ENCODE measurements at regions not wholly inside any gene's neighbourhood (a gene's known extent, or its start where the extent isn't known, plus 50 kb on each side); places are given as distances from the start of the nearest gene placed in this dataset.

GRCh38 chr5:125194883-125195282 is 448.4 kb upstream of the ZNF608 start:
- ATAC-seq (no peak), DNase-seq (ENCODE audit: low spot score) (no peak)

DNA sequence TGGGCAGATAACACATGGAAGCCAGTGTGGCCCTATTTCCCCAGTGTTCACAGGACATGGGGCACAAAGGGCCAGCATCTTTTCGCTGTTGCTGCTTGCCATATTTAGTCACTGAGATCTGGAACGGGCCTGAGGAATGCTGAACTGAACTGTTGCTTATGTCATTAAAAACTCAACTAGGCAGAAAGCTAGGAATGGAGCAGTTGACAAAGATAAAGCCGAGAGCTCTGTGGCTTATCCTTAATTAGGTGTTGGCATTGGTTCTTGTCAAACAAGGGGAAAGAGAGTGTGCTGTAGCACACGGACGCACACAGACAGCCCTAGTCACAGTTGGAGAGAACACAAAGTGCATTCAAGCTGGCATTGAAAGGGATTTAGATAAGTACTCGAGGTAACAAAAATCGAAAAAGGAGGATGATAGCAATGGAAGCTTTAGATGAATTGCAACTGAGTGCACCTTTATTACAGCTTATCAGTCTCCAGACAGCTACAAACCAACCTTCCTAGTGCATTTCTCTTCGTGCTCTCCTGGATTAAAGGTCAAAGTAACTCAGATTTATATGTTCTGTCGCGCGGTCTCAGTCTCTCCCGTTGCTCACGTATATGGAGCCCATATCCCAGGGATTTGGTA is 450.2 kb upstream of the ZNF608 start:
- ATAC-seq (no peak), DNase-seq (ENCODE audit: low spot score) (no peak)

DNA sequence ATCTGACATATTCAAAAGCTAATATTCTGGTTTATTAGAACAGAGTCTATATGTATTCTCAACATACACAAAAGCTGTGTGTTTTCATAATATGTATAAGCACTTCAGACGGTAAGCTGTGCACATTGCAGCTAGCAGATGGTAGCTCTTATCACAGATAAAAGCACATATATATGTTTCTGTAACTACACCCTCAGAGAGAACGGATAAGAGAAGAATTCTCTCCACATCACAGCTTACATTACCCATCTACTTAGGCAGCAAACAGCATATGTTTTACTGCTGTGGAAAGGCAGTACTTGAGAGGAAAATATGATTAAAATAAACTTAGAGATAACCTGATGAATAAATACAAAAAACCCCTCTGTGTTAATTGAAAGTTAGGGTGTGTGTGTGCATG is 450.9 kb upstream of the ZNF608 start:
- ATAC-seq: no peak
- no peak for DNase-seq (ENCODE audit: low spot score)

DNA sequence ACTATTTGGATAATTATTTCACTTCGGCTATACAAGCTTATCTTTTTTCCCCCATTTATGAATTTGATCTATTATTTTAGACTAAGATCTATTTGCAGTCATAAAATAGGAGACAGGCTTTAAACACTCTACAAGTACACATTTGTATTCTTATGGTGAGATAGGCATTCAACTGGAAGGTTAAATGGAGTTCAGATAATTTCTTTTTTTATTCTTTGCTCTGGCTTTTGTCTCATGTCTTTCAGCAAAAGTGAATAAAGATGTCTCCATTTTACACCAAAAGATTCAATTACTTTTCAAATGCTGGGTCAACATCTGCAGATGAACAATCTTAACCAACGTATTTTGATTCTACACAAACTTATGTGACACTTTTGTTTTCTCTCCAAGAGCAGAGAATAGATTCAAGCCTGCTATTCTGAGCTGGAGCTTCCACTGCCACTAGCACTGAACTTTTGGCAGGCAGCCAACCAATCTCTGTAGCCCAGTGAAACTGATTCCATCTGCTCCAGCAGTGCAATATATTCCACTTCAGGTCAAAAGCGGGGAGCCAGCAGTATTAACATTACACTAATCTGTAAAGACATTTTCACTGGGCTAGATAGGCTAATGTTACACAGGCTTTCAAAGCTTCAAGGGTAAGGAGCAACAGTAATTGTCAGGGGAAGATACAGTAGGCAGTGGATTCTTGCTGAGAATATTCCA is 452.0 kb upstream of the ZNF608 start:
- DNase-seq (ENCODE audit: low spot score) (peak; percentile 49), ATAC-seq (peak; percentile 53)

DNA sequence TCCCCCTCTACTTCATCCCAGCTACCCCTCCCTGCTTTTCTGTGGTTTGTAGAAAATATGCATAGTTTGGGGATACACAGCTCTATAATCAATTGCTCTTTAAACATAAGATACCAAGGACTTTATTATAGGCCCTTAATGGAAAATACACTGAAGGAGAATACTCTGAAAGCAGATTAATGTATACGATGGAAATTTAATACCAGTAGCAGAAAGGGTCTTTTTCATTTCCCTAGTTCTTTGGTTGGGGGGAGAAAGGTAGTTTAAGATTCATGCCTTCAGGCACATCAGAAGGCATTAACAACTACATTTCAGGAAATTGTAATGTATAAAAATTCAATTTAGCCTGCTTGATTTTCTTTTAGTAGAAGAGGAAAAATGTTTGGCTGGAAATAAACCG is 452.9 kb upstream of the ZNF608 start:
- DNase-seq (ENCODE audit: low spot score): no peak
- ATAC-seq: no peak

DNA sequence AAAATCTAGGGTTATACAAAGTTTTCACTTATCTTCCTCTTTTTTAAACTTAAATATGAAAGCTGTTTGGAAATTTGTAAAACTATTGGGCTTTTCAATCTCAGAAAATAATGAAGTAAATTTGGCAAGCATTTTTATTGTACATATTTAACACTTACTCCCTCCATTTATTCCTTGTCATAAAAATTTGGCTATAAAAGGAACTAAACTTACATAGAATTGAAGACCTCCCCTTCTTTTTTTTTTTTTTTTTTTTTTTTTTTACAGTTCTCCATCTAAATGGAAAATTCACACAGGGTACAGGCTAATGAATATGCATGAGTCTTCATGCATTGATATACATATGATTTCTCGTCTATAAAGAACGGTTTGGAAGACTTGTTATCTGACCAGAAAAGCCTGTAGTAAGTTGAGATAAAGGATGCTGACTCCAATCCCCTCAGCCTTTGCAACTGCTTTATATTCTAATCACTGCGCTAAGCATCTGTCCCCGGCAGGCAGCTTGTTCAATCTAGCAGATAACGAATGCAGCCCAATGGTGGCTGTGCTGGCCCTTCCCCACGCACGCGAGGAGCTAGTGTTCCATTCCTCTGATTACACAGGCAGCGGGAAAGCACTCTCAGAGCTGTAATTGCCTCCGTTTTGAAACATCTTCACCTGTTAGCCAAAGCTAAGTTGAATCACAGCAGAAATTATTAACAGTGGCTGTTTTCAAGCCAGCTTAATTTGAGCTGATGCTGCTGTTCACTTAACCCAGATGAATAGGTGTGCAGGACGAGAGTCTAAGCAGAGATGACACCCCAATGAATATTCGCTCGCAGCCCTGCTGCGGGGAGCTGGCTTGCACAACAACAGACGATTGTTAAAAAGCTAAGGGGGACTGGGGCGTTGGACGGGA is 453.8 kb upstream of the ZNF608 start:
- DNase-seq (ENCODE audit: low spot score): no peak
- peak; percentile 58 for ATAC-seq

GRCh38 chr5:125200866-125201373 is 454.5 kb upstream of the ZNF608 start:
- ATAC-seq (no peak), DNase-seq (ENCODE audit: low spot score) (no peak)

DNA sequence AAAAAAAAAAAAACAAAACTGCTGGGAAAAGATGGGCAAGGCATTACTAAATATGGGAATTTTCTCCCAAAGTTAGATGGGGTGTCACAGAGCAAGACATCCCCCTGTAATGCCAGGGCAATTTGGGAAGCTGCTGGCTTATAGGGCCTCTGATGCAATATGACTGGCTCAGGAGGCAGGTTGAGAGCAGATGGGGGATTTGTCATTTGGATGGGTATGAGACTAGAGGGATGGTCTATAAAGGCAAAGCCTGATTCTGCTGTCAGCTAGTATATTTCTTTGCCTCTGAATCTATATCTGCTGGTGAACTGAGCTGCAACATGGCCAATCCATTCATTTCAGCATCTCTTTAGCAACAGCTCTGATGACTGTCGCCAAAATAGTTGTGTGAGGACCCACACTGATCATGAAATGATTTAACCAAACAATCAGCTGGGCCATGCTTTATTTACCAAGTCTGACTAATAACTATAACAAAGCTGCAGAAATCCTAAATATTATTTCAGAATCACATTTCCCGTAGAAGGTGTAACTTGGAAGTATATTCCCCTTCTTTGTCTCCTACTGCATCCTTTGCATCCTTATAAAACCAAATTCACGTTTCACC is 455.1 kb upstream of the ZNF608 start:
- DNase-seq (ENCODE audit: low spot score): no peak
- ATAC-seq: no peak

GRCh38 chr5:125202353-125202752 is 455.9 kb upstream of the ZNF608 start:
- DNase-seq (ENCODE audit: low spot score) (no peak), ATAC-seq (no peak)

DNA sequence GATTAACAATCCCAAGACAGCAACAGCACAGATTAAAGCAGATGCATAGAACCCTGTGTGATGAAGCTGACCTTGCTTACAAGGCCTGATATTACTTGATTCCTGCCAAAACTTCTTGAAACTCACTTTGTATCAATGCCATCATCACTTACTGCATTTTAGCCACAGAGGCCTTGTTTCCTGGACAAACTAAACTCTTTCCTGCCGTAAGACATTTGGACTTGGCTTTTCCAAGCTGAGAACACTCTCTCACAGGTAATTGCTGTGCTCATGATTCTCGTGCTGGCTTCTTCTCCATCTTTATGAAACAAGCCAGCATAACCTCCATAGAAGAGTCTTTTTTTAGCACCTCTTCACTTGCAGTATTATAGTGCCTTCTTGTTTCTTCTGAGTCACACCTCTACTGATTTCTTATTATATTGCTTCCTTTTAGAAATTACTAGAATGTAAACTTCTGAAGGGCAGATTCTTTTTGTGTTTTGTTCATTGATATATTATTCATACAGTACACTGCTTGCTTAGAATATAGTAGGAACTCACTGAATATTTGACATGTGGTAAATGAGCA is 456.5 kb upstream of the ZNF608 start:
- DNase-seq (ENCODE audit: low spot score) (no peak), ATAC-seq (no peak)

DNA sequence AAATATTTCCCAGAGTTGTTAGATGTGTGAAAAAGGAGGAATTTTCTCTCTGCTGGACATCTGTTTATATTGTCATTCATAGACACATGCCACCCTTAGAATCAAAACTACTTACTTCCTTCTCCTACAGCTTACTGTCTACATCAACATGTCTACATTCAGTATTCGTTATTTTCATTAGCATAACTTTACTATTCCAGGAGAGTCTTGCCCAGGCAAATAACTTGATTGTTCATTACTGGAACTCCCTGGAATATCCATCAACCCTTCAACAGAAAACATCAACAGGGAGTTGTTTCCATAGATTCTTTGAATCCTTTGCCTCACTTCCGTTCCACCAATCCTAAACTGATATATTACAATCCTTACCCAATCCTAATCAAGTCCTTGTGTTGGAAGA is 457.5 kb upstream of the ZNF608 start:
- DNase-seq (ENCODE audit: low spot score) (no peak), ATAC-seq (no peak)

DNA sequence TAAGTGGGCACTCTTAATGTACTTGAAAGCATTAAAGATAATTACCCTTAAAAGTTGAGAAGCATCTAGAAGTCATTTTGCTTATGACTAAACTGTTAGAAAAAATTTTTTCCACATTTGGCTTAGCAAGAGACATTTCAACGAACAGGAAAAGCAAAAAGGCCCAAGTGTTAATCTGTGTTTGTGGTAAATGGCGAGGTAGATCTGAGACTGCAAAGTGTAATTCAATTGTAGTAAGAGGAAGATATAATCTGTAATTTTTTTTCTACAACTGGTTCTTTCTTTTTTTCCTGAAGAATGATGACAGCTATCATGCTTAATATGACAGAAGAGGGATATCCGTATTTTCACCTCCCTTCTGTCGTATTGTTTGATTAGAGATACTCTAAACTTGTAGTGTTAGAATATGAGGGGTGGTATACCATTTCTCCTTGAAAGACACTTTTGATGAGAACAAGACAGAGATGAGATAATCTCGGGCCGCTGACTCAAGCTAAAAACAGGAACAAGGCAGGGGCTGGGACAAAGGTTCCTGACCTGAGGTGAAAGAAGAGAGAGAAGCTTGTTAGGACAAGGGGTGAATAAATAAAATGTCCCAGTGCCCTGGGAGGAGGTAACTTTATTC is 459.3 kb upstream of the ZNF608 start:
- ATAC-seq (no peak), DNase-seq (ENCODE audit: low spot score) (no peak)

- ATAC-seq: no peak
- DNase-seq (ENCODE audit: low spot score): no peak
These were observed 461.4 kb upstream of the ZNF608 start for GRCh38 chr5:125207856-125208255.

GRCh38 chr5:125209650-125210049 is 463.2 kb upstream of the ZNF608 start:
- DNase-seq (ENCODE audit: low spot score) (peak; percentile 55), ATAC-seq (peak; percentile 84)

DNA sequence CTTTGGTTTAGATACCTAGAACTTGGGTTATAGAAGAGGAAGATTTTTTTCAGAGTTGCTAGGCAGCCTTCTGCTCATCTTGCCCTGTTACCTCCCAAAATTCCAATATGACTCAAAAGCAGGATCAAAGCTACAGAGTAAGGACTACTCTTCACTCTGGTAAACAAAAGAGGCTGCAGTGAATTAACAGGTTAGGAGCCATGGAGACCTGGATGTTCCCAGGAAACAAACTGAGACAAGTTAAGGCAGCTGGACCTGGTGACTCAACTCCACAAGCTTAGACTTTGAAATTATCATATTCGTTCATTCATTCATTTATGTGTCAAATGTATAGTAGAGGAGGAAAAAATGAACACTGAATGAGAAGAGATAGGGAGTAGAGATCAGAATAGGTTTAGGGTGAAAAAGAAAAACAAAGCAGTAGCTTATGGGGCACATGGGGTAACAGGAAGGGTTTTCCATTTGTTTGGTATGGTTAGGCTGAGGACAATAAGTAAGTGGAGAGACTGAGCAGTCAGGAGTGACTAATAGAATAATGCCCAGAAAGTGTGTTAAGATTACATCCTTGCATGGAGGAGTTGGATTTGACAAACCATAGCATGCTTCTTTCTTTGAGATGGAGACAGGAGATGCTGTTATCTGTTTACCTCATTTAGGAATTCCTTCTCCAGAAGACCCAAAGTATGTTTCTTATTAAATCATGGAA is 464.0 kb upstream of the ZNF608 start:
- no peak for ATAC-seq
- no peak for DNase-seq (ENCODE audit: low spot score)

DNA sequence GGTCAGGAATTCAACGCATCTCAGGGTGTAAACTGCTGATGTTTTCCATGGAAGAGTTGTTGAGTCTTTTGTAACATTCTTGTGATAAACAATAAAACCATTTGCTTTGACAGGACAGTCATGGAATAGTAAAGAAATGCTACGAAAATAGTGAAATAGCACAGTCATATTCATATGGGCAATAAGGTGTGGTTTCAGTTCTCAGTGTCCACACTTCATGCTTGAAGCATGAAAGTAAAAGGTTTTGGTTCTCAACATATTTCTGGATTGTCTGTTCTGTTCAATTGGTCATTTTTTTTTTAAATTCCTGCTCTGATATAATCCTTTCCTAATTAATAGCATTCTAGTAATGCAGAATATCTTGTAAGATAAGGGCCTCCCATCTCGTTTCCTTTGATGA is 467.6 kb upstream of the ZNF608 start:
- ATAC-seq: no peak

DNA sequence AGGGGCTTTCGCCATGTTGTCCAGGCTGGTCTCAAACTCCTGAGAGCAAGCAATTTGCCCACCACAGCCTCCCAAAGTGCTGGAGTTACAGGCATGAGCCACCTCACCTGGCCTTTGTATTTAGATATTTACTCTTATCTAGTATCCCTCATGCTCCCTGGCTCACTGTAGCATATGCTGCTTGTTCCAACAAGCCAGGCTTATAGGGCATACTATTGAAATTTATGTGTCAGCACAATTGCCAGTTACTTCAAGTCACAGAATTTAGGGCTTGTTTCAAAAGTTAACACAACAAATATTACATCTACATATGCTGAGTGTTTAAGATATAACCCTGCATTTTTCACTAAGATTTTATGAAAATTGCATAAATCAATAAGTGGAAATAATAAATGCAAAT is 469.2 kb upstream of the ZNF608 start:
- DNase-seq (ENCODE audit: low spot score) (no peak), ATAC-seq (no peak)

More for the DNA sequence above, 467.6 kb upstream of the ZNF608 start:
- no peak for DNase-seq (ENCODE audit: low spot score)

GRCh38 chr5:125219710-125220109 is 473.3 kb upstream of the ZNF608 start:
- no peak for DNase-seq (ENCODE audit: low spot score)
- ATAC-seq: no peak

DNA sequence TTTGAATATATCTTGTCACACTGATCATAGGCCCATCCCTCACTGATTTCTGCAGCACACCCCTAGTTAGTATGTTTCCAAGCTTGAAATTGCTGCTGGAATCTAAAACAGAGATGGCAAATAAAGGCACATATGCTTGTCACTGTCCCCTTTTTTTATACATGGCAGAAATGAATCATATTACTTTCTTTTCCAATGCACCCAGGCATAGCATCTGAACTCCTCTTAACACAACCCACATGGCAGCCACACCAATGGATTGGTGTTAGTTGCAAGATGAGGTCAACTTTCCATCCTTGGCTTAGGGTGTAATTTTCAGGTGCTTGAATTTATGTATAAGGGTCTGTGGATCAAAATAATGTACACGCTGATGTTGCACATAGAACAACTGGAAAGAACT is 473.8 kb upstream of the ZNF608 start:
- DNase-seq (ENCODE audit: low spot score): no peak
- no peak for ATAC-seq

All from left lobe of liver (tissue), 2 donors.